GM20000 (cell line): ENCODE measurements at regions not wholly inside any gene's neighbourhood (a gene's known extent, or its start where the extent isn't known, plus 50 kb on each side); places are given as distances from the start of the nearest gene placed in this dataset.

Experiments
- DNase-seq: peaks from one replicate; pipeline ENCODE4 v3.0.0; 2012; ENCODE audit warnings: low spot score
- CTCF ChIP-seq: IDR thresholded peaks from 2 replicates; pipeline ENCODE4 v1.5.1; 2012; ENCODE audit warnings: mild to moderate bottlenecking, control low read depth; ENCODE audit errors: extremely low read depth, missing control alignments

GRCh38 chr21:27108228-27108627 is 141.3 kb upstream of the ADAMTS5 start:
- DNase-seq: no peak
- TF ChIP-seq CTCF: no peak

GRCh38 chr21:27104846-27105431 is 138.1 kb upstream of the ADAMTS5 start:
- no peak for DNase-seq
- no peak for TF ChIP-seq CTCF

- no peak for DNase-seq
- no peak for TF ChIP-seq CTCF
Measured at GRCh38 chr21:27103768-27104167, 136.9 kb upstream of the ADAMTS5 start.

- no peak for TF ChIP-seq CTCF
- DNase-seq: no peak
Measured at GRCh38 chr21:27101523-27101922, 134.6 kb upstream of the ADAMTS5 start.

- no peak for DNase-seq
- TF ChIP-seq CTCF: no peak
Measured at GRCh38 chr21:27094184-27094948, 127.5 kb upstream of the ADAMTS5 start.

GRCh38 chr21:27086630-27087029 is 119.7 kb upstream of the ADAMTS5 start:
- TF ChIP-seq CTCF: no peak
- DNase-seq: no peak

- no peak for TF ChIP-seq CTCF
- DNase-seq: no peak
Measured at GRCh38 chr21:27086186-27086585, 119.3 kb upstream of the ADAMTS5 start.
